Ishikawa (cell line): ENCODE measurements at regions not wholly inside any gene's neighbourhood (a gene's known extent, or its start where the extent isn't known, plus 50 kb on each side); places are given as distances from the start of the nearest gene placed in this dataset.
A peak's percentile ranks its signal among the peaks of the same experiment; 100 is the strongest.

Experiments used
- CEBPB ChIP-seq: IDR thresholded peaks from 2 replicates; pipeline ENCODE4 v1.6.1; 2012
- CREB1 ChIP-seq: IDR thresholded peaks from 2 replicates; pipeline ENCODE4 v1.6.1; 2012; ENCODE audit warnings: low read depth
- EGR1 ChIP-seq: IDR thresholded peaks from 2 replicates; pipeline ENCODE4 v1.6.1; 2012
- EP300 ChIP-seq: IDR thresholded peaks from 2 replicates; pipeline ENCODE4 v1.6.1; 2012; ENCODE audit warnings: borderline replicate concordance
- FOXM1 ChIP-seq: IDR thresholded peaks from 2 replicates; pipeline ENCODE4 v1.6.1; 2012; ENCODE audit warnings: low read depth, borderline replicate concordance
- MAX ChIP-seq: IDR thresholded peaks from 2 replicates; pipeline ENCODE4 v1.6.1; 2012
- NFIC ChIP-seq: IDR thresholded peaks from 2 replicates; pipeline ENCODE4 v1.6.1; 2012
- RAD21 ChIP-seq: IDR thresholded peaks from 2 replicates; pipeline ENCODE4 v1.6.1; 2012; ENCODE audit warnings: low read depth
- REST ChIP-seq: IDR thresholded peaks from 2 replicates; pipeline ENCODE4 v1.6.1; 2012; ENCODE audit warnings: low read depth, mild to moderate bottlenecking
- TAF1 ChIP-seq: IDR thresholded peaks from 2 replicates; pipeline ENCODE4 v1.6.1; 2012; ENCODE audit warnings: low read depth, mild to moderate bottlenecking
- TCF12 ChIP-seq: IDR thresholded peaks from 2 replicates; pipeline ENCODE4 v1.6.1; 2012; ENCODE audit warnings: low read depth
- TEAD4 ChIP-seq: IDR thresholded peaks from 2 replicates; pipeline ENCODE4 v1.6.1; 2012
- USF1 ChIP-seq: IDR thresholded peaks from 2 replicates; pipeline ENCODE4 v1.6.1; 2012
- YY1 ChIP-seq: IDR thresholded peaks from 2 replicates; pipeline ENCODE4 v1.6.1; 2012; ENCODE audit warnings: low read depth
- ZBTB7A ChIP-seq: IDR thresholded peaks from 2 replicates; pipeline ENCODE4 v1.6.1; 2012; ENCODE audit warnings: low read depth

GRCh38 chr4:173758132-173758531, 228.1 kb upstream of the HAND2 start:
- TF ChIP-seq EP300 (no peak), FOXM1 (no peak), REST (no peak), EGR1 (no peak), TAF1 (no peak), CREB1 (no peak), NFIC (no peak)

- no peak for TF ChIP-seq USF1
- TF ChIP-seq TEAD4: no peak
- no peak for TF ChIP-seq CREB1
- TF ChIP-seq MAX: no peak
- TF ChIP-seq YY1: no peak
- no peak for TF ChIP-seq FOXM1
- TF ChIP-seq NFIC: no peak
- TF ChIP-seq TCF12: no peak
- TF ChIP-seq EP300: no peak
- TF ChIP-seq ZBTB7A: no peak
Measured at GRCh38 chr4:173753408-173753807, 223.4 kb upstream of the HAND2 start.

GRCh38 chr4:173752610-173753230, 222.7 kb upstream of the HAND2 start:
- no peak for TF ChIP-seq TCF12
- TF ChIP-seq RAD21: peak; percentile 52

GRCh38 chr4:173748353-173748752, 218.3 kb upstream of the HAND2 start:
- TF ChIP-seq CEBPB (no peak), MAX (no peak), EP300 (no peak), ZBTB7A (no peak), REST (no peak), EGR1 (no peak), RAD21 (peak; percentile 25; the same call in 1 of the 2 replicates)

GRCh38 chr4:173747537-173748257, 217.7 kb upstream of the HAND2 start:
- TF ChIP-seq FOXM1 (no peak), TCF12 (no peak)

GRCh38 chr4:173746424-173746823, 216.4 kb upstream of the HAND2 start:
- TF ChIP-seq RAD21 (no peak), TCF12 (no peak)

GRCh38 chr4:173745765-173746164, 215.7 kb upstream of the HAND2 start:
- TF ChIP-seq TEAD4 (no peak), MAX (no peak), RAD21 (no peak), TCF12 (no peak), NFIC (no peak), TAF1 (no peak), CREB1 (no peak), ZBTB7A (no peak), EGR1 (no peak), CEBPB (no peak), EP300 (no peak), USF1 (no peak), FOXM1 (no peak), YY1 (no peak), REST (no peak)
